ENCODE measurements at regions not wholly inside any gene's neighbourhood (a gene's known extent, or its start where the extent isn't known, plus 50 kb on each side); places are given as distances from the start of the nearest gene placed in this dataset.

- TF ChIP-seq, protein P1, sequence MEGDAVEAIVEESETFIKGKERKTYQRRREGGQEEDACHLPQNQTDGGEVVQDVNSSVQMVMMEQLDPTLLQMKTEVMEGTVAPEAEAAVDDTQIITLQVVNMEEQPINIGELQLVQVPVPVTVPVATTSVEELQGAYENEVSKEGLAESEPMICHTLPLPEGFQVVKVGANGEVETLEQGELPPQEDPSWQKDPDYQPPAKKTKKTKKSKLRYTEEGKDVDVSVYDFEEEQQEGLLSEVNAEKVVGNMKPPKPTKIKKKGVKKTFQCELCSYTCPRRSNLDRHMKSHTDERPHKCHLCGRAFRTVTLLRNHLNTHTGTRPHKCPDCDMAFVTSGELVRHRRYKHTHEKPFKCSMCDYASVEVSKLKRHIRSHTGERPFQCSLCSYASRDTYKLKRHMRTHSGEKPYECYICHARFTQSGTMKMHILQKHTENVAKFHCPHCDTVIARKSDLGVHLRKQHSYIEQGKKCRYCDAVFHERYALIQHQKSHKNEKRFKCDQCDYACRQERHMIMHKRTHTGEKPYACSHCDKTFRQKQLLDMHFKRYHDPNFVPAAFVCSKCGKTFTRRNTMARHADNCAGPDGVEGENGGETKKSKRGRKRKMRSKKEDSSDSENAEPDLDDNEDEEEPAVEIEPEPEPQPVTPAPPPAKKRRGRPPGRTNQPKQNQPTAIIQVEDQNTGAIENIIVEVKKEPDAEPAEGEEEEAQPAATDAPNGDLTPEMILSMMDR (IDR thresholded peaks at IDR 0.05): no peak
- no peak for TF ChIP-seq POLR2A (IDR thresholded peaks at IDR 0.05)
Observed at GRCh38 chr9:109831998-109832658, 52.1 kb downstream of the PALM2AKAP2 start.

Measured in testis (tissue), 2 donors.